Fibroblast of lung (primary cell): ENCODE measurements at regions not wholly inside any gene's neighbourhood (a gene's known extent, or its start where the extent isn't known, plus 50 kb on each side); places are given as distances from the start of the nearest gene placed in this dataset.

Source experiments
- DNase-seq, 2 donors: peaks; one replicate each; pipeline versions ENCODE4 v3.0.0 to v3.0.0-alpha.2; 2010; ENCODE audit warnings: low read depth in 2 of 2
- H2AFZ ChIP-seq: 2 replicates; pipeline ENCODE4 v1.5.1; 2012; ENCODE audit warnings: low read length, control low read depth, inconsistent platforms
- H3K27ac ChIP-seq: 2 replicates; pipeline ENCODE4 v1.5.1; 2011; ENCODE audit warnings: low read length, control low read depth; ENCODE audit not compliant: insufficient read depth
- H3K27me3 ChIP-seq: 2 replicates; pipeline ENCODE4 v1.5.1; 2011; ENCODE audit warnings: mild to moderate bottlenecking, low read length; ENCODE audit not compliant: control insufficient read depth, insufficient read depth
- H3K36me3 ChIP-seq: 2 replicates; pipeline ENCODE4 v1.5.1; 2011; ENCODE audit warnings: low read length; ENCODE audit not compliant: control insufficient read depth, insufficient read depth
- H3K4me1 ChIP-seq: 2 replicates; pipeline ENCODE4 v1.5.1; 2011; ENCODE audit warnings: low read length; ENCODE audit not compliant: control insufficient read depth, insufficient read depth; ENCODE audit errors: extremely low read depth
- H3K4me2 ChIP-seq: 2 replicates; pipeline ENCODE4 v1.5.1; 2011; ENCODE audit warnings: low read length, control low read depth; ENCODE audit not compliant: insufficient read depth; ENCODE audit errors: extremely low read depth
- H3K4me3 ChIP-seq, 4 experiments: fragments of 200-600 bp in 1 of 4; sonication (generic) in 1 of 4; replicated peaks in 1 of 4; 2 replicates each; pipeline ENCODE4 v1.5.1; 2011 to 2016; ENCODE audit warnings: low read length in 4 of 4, low read depth in 3 of 4, mild to moderate bottlenecking in 3 of 4, control low read depth in 2 of 4, inconsistent platforms in 1 of 4, mixed read lengths in 1 of 4; ENCODE audit not compliant: insufficient read depth in 1 of 4; ENCODE audit errors: control extremely low read depth in 1 of 4
- H3K79me2 ChIP-seq: 2 replicates; pipeline ENCODE4 v1.5.1; 2012; ENCODE audit warnings: mild to moderate bottlenecking, low read length, inconsistent platforms; ENCODE audit not compliant: control insufficient read depth, insufficient read depth
- H3K9ac ChIP-seq: 2 replicates; pipeline ENCODE4 v1.5.1; 2011; ENCODE audit warnings: mild to moderate bottlenecking, low read length, control low read depth; ENCODE audit not compliant: insufficient read depth
- H3K9me3 ChIP-seq: 2 replicates; pipeline ENCODE4 v1.5.1; 2012; ENCODE audit warnings: low read depth, low read length; ENCODE audit not compliant: control insufficient read depth, insufficient read depth
- H4K20me1 ChIP-seq: 2 replicates; pipeline ENCODE4 v1.5.1; 2011; ENCODE audit warnings: low read length; ENCODE audit not compliant: control insufficient read depth, insufficient read depth; ENCODE audit errors: extremely low read depth
- CTCF ChIP-seq, 2 donors: IDR thresholded peaks in 1 of 2; conservative IDR thresholded peaks in 1 of 2; 1 replicate in 1 of 2; 2 replicates in 1 of 2; pipeline ENCODE4 v1.5.1; 2011 to 2012; ENCODE audit warnings: low read length in 2 of 2, control low read depth in 1 of 2, inconsistent platforms in 1 of 2, low read depth in 1 of 2, mild to moderate bottlenecking in 1 of 2
- EZH2 ChIP-seq: IDR thresholded peaks from 2 replicates; pipeline ENCODE4 v1.5.1; 2012; ENCODE audit warnings: low read length, control low read depth, mild to moderate bottlenecking; ENCODE audit errors: missing control alignments

GRCh38 chr2:59986511-59986910 is 566.9 kb downstream of the BCL11A start:
- no peak for DNase-seq
- Histone ChIP-seq H3K4me3 (no peak overlapping the region), H3K9ac (no peak overlapping the region), H4K20me1 (no peaks in the 10 kb centered on the region), H3K27ac (no peak overlapping the region), H3K4me1 (no peaks in the 10 kb centered on the region), H3K27me3 (no peaks in the 10 kb centered on the region), H3K9me3 (no peaks in the 10 kb centered on the region), H2AFZ (no peak overlapping the region), H3K36me3 (no peaks in the 10 kb centered on the region), H3K4me2 (no peak overlapping the region), H3K79me2 (no peaks in the 10 kb centered on the region)
- TF ChIP-seq CTCF (conservative IDR thresholded peaks at IDR 0.05 in 1 of 2, IDR thresholded peaks at IDR 0.05 in 1 of 2; ENCODE audit: low read depth in 1 of 2, low read length in 2 of 2) (no peak), EZH2 (no peak)

DNA sequence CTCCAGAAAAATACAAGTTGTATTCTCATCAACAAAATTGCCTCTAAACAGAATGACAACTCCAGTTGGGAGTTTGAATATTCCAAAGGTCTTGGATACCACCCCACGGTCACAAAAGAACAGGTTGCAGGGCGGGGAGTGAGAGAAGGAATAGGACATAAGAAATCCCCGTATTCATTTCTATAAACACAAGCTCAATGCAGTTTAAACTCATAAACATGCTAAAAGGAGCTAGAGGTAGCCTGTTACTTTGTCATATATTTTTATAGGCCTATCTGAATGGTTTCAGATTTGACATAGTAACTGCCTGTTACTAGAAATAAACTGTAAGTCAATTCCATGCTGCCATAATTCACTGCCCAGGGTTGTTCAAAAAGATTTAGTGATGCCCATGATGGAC is 567.5 kb downstream of the BCL11A start:
- H3K79me2 ChIP-seq: no peaks in the 10 kb centered on the region
- no peak overlapping the region for H3K4me2 ChIP-seq
- no peak overlapping the region for H3K27ac ChIP-seq
- no peaks in the 10 kb centered on the region for H4K20me1 ChIP-seq
- no peak overlapping the region for H3K4me3 ChIP-seq
- DNase-seq: no peak
- no peak overlapping the region for H2AFZ ChIP-seq
- no peaks in the 10 kb centered on the region for H3K27me3 ChIP-seq
- no peaks in the 10 kb centered on the region for H3K36me3 ChIP-seq
- H3K9ac ChIP-seq: no peak overlapping the region
- no peaks in the 10 kb centered on the region for H3K9me3 ChIP-seq
- no peaks in the 10 kb centered on the region for H3K4me1 ChIP-seq
- no peak for TF ChIP-seq EZH2
- no peak for TF ChIP-seq CTCF (conservative IDR thresholded peaks at IDR 0.05 in 1 of 2, IDR thresholded peaks at IDR 0.05 in 1 of 2; ENCODE audit: low read depth in 1 of 2, low read length in 2 of 2)

- TF ChIP-seq CTCF (conservative IDR thresholded peaks at IDR 0.05 in 1 of 2, IDR thresholded peaks at IDR 0.05 in 1 of 2; ENCODE audit: low read depth in 1 of 2, low read length in 2 of 2) (no peak), EZH2 (no peak)
- H3K9me3 ChIP-seq: no peaks in the 10 kb centered on the region
Observed at GRCh38 chr2:59974051-59974766, 579.2 kb downstream of the BCL11A start.

More at GRCh38 chr2:59974051-59974766, 579.2 kb downstream of the BCL11A start:
- Histone ChIP-seq H4K20me1 (peaks cover 3% of the 10 kb centered on the region), H3K4me1 (no peaks in the 10 kb centered on the region), H3K27ac (no peak overlapping the region), H2AFZ (no peak overlapping the region), H3K4me3 (no peak overlapping the region), H3K79me2 (no peaks in the 10 kb centered on the region), H3K9ac (no peak overlapping the region), H3K36me3 (no peaks in the 10 kb centered on the region), H3K27me3 (no peaks in the 10 kb centered on the region), H3K4me2 (no peak overlapping the region)
- no peak for DNase-seq
